ENCODE measurements at regions not wholly inside any gene's neighbourhood (a gene's known extent, or its start where the extent isn't known, plus 50 kb on each side); places are given as distances from the start of the nearest gene placed in this dataset.

- no peak for DNase-seq (ENCODE audit: low read depth)
- in situ Hi-C loops (cut with HindIII; ENCODE audit: low pct_unique_long_range_greater_than_20kb, low sequenced_read_pairs): no loop called here
Measured at GRCh38 chr4:126238013-126238412, 923.3 kb downstream of the FAT4 start.

- in situ Hi-C loops (cut with HindIII; ENCODE audit: low pct_unique_long_range_greater_than_20kb, low sequenced_read_pairs): no loop called here
Measured at GRCh38 chr4:126241634-126242033, 926.9 kb downstream of the FAT4 start.

GRCh38 chr4:126242679-126243390 is 928.1 kb downstream of the FAT4 start:
- in situ Hi-C loops (cut with HindIII; ENCODE audit: low pct_unique_long_range_greater_than_20kb, low sequenced_read_pairs): no loop called here
- no peak for DNase-seq (ENCODE audit: low read depth)

More at GRCh38 chr4:126241634-126242033, 926.9 kb downstream of the FAT4 start:
- no peak for DNase-seq (ENCODE audit: low read depth)

- in situ Hi-C loops (cut with HindIII; ENCODE audit: low pct_unique_long_range_greater_than_20kb, low sequenced_read_pairs): no loop called here
- no peak for DNase-seq (ENCODE audit: low read depth)
Measured at GRCh38 chr4:126247409-126247808, 932.7 kb downstream of the FAT4 start.

DNA sequence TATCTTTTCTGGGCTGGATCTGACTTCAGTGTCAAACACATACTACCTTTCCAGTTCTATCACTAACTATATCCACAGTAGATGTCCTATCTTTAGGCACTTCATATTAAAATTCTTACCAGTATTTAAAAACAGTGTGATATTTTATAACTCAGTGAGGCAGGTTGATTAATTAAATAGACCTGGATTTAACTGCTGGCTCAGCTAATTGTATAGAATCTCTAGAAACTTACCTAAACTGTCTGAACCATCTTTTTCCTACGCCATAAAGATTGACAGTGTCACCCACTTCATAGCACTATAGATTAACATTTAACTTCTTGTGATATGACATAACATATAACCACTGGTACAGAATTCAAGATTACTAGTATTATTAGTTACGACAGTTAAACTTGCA is 935.3 kb downstream of the FAT4 start:
- no peak for DNase-seq (ENCODE audit: low read depth)
- in situ Hi-C loops (cut with HindIII; ENCODE audit: low pct_unique_long_range_greater_than_20kb, low sequenced_read_pairs): no loop called here

- in situ Hi-C loops (cut with HindIII; ENCODE audit: low pct_unique_long_range_greater_than_20kb, low sequenced_read_pairs): no loop called here
Measured at GRCh38 chr4:126251169-126251568, 936.4 kb downstream of the FAT4 start.

DNA sequence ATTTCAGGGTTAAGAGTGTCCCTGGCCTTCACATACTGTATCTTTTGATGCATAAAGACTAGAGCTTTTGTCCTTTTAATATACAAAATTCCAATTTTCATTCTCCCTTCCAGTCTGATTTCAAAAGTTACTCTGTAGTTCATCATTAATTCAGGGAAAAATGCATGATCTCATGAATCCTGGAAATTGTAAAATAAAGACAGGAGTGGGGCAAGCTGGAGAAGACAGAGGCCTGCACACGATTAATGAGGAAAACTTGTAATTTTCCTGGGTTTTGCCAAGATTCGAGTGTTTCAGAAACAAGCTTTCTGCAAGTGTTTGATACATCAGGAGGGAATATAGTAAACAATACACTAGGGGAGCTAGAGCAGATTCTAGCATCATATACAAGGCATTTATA is 947.9 kb downstream of the FAT4 start:
- in situ Hi-C loops (cut with HindIII; ENCODE audit: low pct_unique_long_range_greater_than_20kb, low sequenced_read_pairs): no loop called here
- DNase-seq (ENCODE audit: low read depth): no peak

More at GRCh38 chr4:126251169-126251568, 936.4 kb downstream of the FAT4 start:
- DNase-seq (ENCODE audit: low read depth): no peak

DNA sequence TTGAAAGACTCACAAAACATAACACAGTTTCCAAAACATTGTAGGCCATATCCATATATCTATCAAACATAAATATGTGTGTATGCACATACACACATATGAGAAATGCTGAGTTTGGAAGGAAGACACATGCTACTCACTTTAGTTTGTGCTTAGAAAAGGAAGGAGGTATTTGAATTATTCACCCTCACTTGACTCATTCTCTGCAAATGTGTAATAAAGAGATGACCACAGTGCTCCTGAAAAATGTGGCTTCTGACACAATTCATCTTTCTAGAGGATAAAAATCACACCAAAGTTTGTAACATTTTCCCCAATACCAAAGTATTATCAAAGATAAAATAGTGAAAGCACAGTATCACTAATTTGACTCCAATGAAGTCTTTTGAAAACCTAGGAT is 950.1 kb downstream of the FAT4 start:
- no peak for DNase-seq (ENCODE audit: low read depth)
- in situ Hi-C loops (cut with HindIII; ENCODE audit: low pct_unique_long_range_greater_than_20kb, low sequenced_read_pairs): no loop called here

GRCh38 chr4:126265888-126266287 is 951.1 kb downstream of the FAT4 start:
- in situ Hi-C loops (cut with HindIII; ENCODE audit: low pct_unique_long_range_greater_than_20kb, low sequenced_read_pairs): no loop called here
- DNase-seq (ENCODE audit: low read depth): no peak

DNA sequence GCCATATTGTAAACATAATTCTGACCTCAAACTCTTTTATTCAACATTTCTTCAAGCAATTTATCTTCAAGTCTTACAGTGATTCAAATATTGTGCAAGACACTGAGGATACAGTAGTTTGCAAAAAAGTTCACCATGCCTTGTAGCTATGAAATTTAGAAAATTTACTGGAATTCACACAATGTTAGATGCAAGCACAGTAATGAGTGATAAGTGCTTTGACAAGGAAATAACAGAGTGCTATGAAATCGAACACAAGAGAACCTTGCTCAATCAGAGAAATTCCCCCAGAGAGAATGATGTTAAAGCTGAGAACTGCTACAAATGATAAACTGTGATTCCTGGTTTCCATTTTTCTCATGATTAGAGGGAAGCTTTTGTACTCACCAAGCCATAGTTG is 952.9 kb downstream of the FAT4 start:
- in situ Hi-C loops (cut with HindIII; ENCODE audit: low pct_unique_long_range_greater_than_20kb, low sequenced_read_pairs): no loop called here
- DNase-seq (ENCODE audit: low read depth): no peak

DNA sequence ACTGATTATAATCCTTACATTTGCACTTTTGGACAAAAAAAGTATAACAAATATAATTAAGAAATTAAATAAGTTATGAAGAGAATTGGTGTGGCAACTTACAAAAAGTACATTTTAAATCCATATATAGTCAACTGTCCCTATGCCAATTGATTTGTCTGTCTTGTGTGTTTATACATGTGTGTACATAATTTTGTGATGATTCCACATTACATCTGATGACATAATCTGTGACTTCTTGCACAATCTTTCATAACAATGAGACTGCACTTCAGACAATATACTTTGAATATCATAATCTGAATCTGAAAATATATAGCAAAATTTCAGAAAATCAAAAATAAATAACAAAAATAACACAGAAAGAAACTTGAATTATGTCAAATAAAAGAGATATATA is 953.4 kb downstream of the FAT4 start:
- no peak for DNase-seq (ENCODE audit: low read depth)
- in situ Hi-C loops (cut with HindIII; ENCODE audit: low pct_unique_long_range_greater_than_20kb, low sequenced_read_pairs): no loop called here

- in situ Hi-C loops (cut with HindIII; ENCODE audit: low pct_unique_long_range_greater_than_20kb, low sequenced_read_pairs): no loop called here
- no peak for DNase-seq (ENCODE audit: low read depth)
Measured at GRCh38 chr4:126269106-126269505, 954.4 kb downstream of the FAT4 start.

- DNase-seq (ENCODE audit: low read depth): no peak
- in situ Hi-C loops (cut with HindIII; ENCODE audit: low pct_unique_long_range_greater_than_20kb, low sequenced_read_pairs): no loop called here
Measured at GRCh38 chr4:126271292-126271691, 956.5 kb downstream of the FAT4 start.

GRCh38 chr4:126273746-126274145 is 959.0 kb downstream of the FAT4 start:
- in situ Hi-C loops (cut with HindIII; ENCODE audit: low pct_unique_long_range_greater_than_20kb, low sequenced_read_pairs): no loop called here
- DNase-seq (ENCODE audit: low read depth): no peak

- in situ Hi-C loops (cut with HindIII; ENCODE audit: low pct_unique_long_range_greater_than_20kb, low sequenced_read_pairs): no loop called here
- no peak for DNase-seq (ENCODE audit: low read depth)
Measured at GRCh38 chr4:126291886-126292285, 977.1 kb downstream of the FAT4 start.

DNA sequence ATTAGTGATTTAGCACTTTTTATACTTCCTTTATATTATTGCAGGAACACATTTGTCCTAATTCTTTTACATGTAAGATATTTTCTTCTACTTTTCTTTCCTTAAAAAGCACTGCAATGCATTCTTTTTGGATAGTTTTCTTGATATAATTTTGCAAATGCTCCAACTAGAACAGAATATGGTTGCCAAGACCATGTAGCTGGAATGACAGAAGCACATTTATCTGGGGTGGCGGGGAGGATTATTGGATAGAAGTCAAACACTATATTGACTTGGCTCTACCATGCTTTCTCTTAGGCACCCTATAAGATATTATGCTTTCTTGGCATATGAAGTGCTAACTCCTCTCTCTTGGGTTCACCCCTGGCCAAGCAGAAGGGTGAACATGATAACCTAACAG is 983.5 kb downstream of the FAT4 start:
- in situ Hi-C loops (cut with HindIII; ENCODE audit: low pct_unique_long_range_greater_than_20kb, low sequenced_read_pairs): no loop called here
- no peak for DNase-seq (ENCODE audit: low read depth)

DNA sequence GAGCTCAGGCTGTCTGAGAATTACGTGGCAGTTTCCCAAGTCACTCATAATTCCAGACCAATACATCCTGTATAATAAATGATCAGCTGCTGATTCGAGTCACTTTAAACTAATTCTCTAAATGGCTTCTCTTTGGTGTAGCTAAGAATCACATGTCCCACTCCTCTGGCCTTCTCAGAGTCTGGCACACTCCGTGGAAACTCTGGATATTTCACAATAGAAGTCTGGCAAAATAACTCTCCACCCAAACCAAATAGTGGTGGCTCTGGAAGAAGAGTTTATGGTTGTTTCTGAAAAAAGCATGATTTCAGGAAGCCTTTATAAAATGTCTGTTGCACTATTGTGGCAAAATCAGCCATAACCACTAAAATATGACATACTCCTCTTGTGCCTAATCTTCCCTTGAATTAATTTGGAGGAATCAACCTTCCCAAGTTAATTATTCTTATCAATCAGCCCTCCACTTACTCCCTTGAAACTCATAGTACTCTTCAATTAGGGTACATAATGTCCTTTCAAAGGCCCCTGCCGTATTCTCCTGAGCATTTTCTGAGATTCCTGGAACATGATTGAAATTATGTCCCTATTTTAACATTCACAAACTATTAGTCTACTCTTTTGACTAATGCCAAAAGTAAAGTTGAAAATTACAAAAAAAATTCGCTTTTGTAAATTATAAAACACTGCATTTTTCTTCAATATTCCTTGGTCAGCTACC is 991.6 kb downstream of the FAT4 start:
- DNase-seq (ENCODE audit: low read depth): no peak

DNA sequence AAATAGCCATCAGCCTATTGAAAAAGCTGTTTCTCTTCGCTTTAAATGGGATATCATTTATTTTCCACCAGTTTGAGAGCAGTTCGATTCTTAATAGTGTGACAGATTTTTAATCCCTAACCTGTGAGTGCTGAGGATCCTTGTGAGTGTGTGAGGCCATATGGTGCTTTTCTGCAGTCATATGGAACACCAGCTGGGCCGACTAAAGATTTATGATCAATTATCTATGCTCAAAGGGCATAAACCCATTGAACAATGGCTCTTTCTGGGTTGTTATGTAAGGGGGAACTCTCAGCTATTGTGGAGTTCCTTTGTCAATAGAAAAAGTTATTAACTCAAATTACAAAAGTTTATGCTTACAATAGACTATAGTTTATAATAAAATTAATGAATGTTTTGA is 1003.6 kb downstream of the FAT4 start:
- no peak for DNase-seq (ENCODE audit: low read depth)
- in situ Hi-C loops (cut with HindIII; ENCODE audit: low pct_unique_long_range_greater_than_20kb, low sequenced_read_pairs): no loop called here

More for the DNA sequence above, 991.6 kb downstream of the FAT4 start:
- in situ Hi-C loops (cut with HindIII; ENCODE audit: low pct_unique_long_range_greater_than_20kb, low sequenced_read_pairs): no loop called here

GRCh38 chr4:126328914-126329313 is 1014.2 kb downstream of the FAT4 start:
- in situ Hi-C loops (cut with HindIII; ENCODE audit: low pct_unique_long_range_greater_than_20kb, low sequenced_read_pairs): no loop called here

GRCh38 chr4:126338548-126338947 is 1023.8 kb downstream of the FAT4 start:
- no peak for DNase-seq (ENCODE audit: low read depth)
- in situ Hi-C loops (cut with HindIII; ENCODE audit: low pct_unique_long_range_greater_than_20kb, low sequenced_read_pairs): no loop called here

More at GRCh38 chr4:126328914-126329313, 1014.2 kb downstream of the FAT4 start:
- DNase-seq (ENCODE audit: low read depth): no peak

Data from Caki2 (cell line).